ENCODE measurements at regions not wholly inside any gene's neighbourhood (a gene's known extent, or its start where the extent isn't known, plus 50 kb on each side); places are given as distances from the start of the nearest gene placed in this dataset.
A peak's percentile ranks its signal among the peaks of the same experiment; 100 is the strongest.

DNA sequence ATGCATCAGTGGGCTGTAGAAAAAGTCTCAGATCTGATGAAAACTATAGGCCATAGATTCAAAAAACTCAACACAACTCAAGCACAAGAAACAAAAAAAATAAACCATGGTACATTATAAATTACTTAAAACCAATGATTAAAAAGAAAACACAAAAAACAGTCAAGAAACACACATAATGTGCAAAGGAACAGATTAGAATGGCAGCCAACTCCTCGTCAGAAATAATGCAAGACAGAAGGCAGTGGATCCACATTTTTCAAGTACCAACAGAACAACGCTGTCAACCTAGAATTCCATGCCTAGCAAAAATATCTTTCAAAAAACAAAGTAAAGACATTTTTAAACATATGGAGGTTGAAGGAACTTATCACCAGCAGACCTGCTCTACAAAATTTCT lies 69.7 kb downstream of the PSMB1 start:
- no peak for TF ChIP-seq EP300 (IDR thresholded peaks at IDR 0.05; ENCODE audit: low read depth)
- TF ChIP-seq, protein P1, sequence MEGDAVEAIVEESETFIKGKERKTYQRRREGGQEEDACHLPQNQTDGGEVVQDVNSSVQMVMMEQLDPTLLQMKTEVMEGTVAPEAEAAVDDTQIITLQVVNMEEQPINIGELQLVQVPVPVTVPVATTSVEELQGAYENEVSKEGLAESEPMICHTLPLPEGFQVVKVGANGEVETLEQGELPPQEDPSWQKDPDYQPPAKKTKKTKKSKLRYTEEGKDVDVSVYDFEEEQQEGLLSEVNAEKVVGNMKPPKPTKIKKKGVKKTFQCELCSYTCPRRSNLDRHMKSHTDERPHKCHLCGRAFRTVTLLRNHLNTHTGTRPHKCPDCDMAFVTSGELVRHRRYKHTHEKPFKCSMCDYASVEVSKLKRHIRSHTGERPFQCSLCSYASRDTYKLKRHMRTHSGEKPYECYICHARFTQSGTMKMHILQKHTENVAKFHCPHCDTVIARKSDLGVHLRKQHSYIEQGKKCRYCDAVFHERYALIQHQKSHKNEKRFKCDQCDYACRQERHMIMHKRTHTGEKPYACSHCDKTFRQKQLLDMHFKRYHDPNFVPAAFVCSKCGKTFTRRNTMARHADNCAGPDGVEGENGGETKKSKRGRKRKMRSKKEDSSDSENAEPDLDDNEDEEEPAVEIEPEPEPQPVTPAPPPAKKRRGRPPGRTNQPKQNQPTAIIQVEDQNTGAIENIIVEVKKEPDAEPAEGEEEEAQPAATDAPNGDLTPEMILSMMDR (IDR thresholded peaks at IDR 0.05) = no peak
- no peak for TF ChIP-seq POLR2AphosphoS5 (IDR thresholded peaks at IDR 0.05)
- TF ChIP-seq POLR2A (IDR thresholded peaks at IDR 0.05) = no peak
- intact Hi-C loops (cut with DNase I; ENCODE audit: low total_unique reads) (no loop called here), in situ Hi-C loops (cut with MboI; ENCODE audit: low pct_ligation_motif_present in 1 of 4, low pct_unique_long_range_greater_than_20kb in 1 of 4, low sequenced_read_pairs in 3 of 4) (no loop called here)
- no peak overlapping the region for H3K27ac ChIP-seq
- H3K27me3 ChIP-seq = no peaks in the 10 kb centered on the region
- no peaks in the 10 kb centered on the region for H3K36me3 ChIP-seq
- H3K4me3 ChIP-seq = no peak overlapping the region
- H3K9me3 ChIP-seq = no peaks in the 10 kb centered on the region
- no peak for DNase-seq
- H3K4me1 ChIP-seq = no peaks in the 10 kb centered on the region
- WGBS, 2 donors (ENCODE audit: low coverage in 1 of 2) = 87 to 91% methylated on average over 2 of the region's 2 CpGs

GRCh38 chr6:170480050-170480692 lies 72.9 kb downstream of the PSMB1 start:
- Histone ChIP-seq H3K4me3 (no peak overlapping the region), H3K4me1 (no peaks in the 10 kb centered on the region), H3K36me3 (no peaks in the 10 kb centered on the region), H3K27ac (no peak overlapping the region), H3K27me3 (no peaks in the 10 kb centered on the region), H3K9me3 (no peaks in the 10 kb centered on the region)
- no peak for DNase-seq
- WGBS, 2 donors (ENCODE audit: low coverage in 1 of 2) = 29 to 45% methylated on average over 2 to 6 of the region's 6 CpGs
- intact Hi-C loops (cut with DNase I; ENCODE audit: low total_unique reads) = no loop called here
- in situ Hi-C loops (cut with MboI; ENCODE audit: low pct_ligation_motif_present in 1 of 4, low pct_unique_long_range_greater_than_20kb in 1 of 4, low sequenced_read_pairs in 3 of 4) = no loop called here
- TF ChIP-seq, protein P1 (IDR thresholded peaks at IDR 0.05) = no peak
- TF ChIP-seq EP300 (IDR thresholded peaks at IDR 0.05; ENCODE audit: low read depth) (no peak), POLR2AphosphoS5 (IDR thresholded peaks at IDR 0.05) (no peak), POLR2A (IDR thresholded peaks at IDR 0.05) (no peak)

DNA sequence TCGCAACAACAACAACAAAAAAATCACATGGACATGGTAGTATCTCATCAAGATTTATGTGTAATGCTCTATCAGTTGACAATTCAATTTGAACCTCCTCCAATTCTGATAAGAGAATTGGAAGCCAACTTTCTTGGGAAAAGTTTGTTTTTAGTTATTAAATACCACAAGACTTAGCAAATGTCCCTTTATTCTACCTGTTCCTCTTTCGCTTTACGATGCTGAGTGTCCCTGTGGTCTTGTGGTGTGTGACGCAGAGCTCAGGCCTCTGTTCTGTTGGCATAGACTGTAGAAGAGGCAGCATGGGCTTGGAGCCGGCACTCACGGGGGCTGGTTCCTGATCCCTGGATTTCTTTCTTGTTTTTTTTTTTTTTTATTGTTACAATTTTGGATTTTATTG lies 76.7 kb downstream of the PSMB1 start:
- TF ChIP-seq, protein P1 (IDR thresholded peaks at IDR 0.05) = no peak
- no peak for TF ChIP-seq POLR2A (IDR thresholded peaks at IDR 0.05)
- no peak for TF ChIP-seq POLR2AphosphoS5 (IDR thresholded peaks at IDR 0.05)
- no peak for TF ChIP-seq EP300 (IDR thresholded peaks at IDR 0.05; ENCODE audit: low read depth)
- intact Hi-C loops (cut with DNase I; ENCODE audit: low total_unique reads) = no loop called here
- Histone ChIP-seq H3K36me3 (no peaks in the 10 kb centered on the region), H3K27me3 (peaks cover 9% of the 10 kb centered on the region), H3K27ac (no peak overlapping the region), H3K9me3 (no peaks in the 10 kb centered on the region), H3K4me1 (no peaks in the 10 kb centered on the region), H3K4me3 (no peak overlapping the region)
- peak; percentile 33 for DNase-seq
- in situ Hi-C loops (cut with MboI; ENCODE audit: low pct_ligation_motif_present in 1 of 4, low pct_unique_long_range_greater_than_20kb in 1 of 4, low sequenced_read_pairs in 3 of 4) = no loop called here
- WGBS, 2 donors (ENCODE audit: low coverage in 1 of 2) = 72% methylated on average over 6 of the region's 6 CpGs

DNA sequence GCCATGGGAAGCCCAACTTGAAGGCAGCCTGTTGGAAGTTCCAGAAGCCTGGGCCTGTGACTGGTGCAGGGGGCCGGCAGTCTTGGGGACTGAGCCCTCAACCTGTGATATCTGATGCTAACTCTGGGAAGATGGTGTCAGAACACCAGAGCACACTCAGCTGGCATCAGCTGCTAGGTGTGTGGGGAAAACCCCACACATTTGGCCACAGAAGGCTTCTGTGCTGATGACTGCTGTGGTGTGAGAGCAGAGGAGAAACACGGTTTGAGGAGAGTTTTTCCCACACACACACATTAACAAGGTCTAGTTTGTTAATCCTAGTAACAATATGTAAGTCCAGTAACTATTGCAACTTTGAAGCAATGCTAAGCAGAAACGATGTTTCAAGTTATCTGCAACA lies 78.0 kb downstream of the PSMB1 start:
- Histone ChIP-seq H3K27ac (no peak overlapping the region), H3K36me3 (no peaks in the 10 kb centered on the region), H3K4me1 (no peaks in the 10 kb centered on the region), H3K27me3 (peaks cover 9% of the 10 kb centered on the region), H3K9me3 (no peaks in the 10 kb centered on the region), H3K4me3 (no peak overlapping the region)
- intact Hi-C loops (cut with DNase I; ENCODE audit: low total_unique reads) = no loop called here
- no peak for DNase-seq
- in situ Hi-C loops (cut with MboI; ENCODE audit: low pct_ligation_motif_present in 1 of 4, low pct_unique_long_range_greater_than_20kb in 1 of 4, low sequenced_read_pairs in 3 of 4) = no loop called here
- TF ChIP-seq, protein P1 (IDR thresholded peaks at IDR 0.05) = no peak
- TF ChIP-seq POLR2AphosphoS5 (IDR thresholded peaks at IDR 0.05) (no peak), EP300 (IDR thresholded peaks at IDR 0.05; ENCODE audit: low read depth) (no peak), POLR2A (IDR thresholded peaks at IDR 0.05) (no peak)
- WGBS, 2 donors (ENCODE audit: low coverage in 1 of 2) = 52 to 67% methylated on average over 2 to 3 of the region's 3 CpGs

All from transverse colon (tissue), 4 donors.